Cardiac muscle cell (in vitro differentiated cells and primary cell): ENCODE measurements at regions not wholly inside any gene's neighbourhood (a gene's known extent, or its start where the extent isn't known, plus 50 kb on each side); places are given as distances from the start of the nearest gene placed in this dataset.

ENCODE experiments used
- DNase-seq, 2 donors: peaks; one replicate each; pipeline versions ENCODE4 v3.0.0 to v3.0.0-alpha.2; 2010 to 2017; ENCODE audit warnings: low read depth in 1 of 2, low spot score in 1 of 2
- H3K27ac ChIP-seq: fragments of 200-600 bp; sonication (generic); 2 replicates; pipeline ENCODE4 v1.5.1; 2016
- H3K27me3 ChIP-seq: fragments of 200-600 bp; sonication (generic); 2 replicates; pipeline ENCODE4 v1.6.0; 2016; ENCODE audit warnings: control low read depth
- H3K36me3 ChIP-seq: fragments of 200-600 bp; sonication (generic); 2 replicates; pipeline ENCODE4 v1.5.1; 2016; ENCODE audit warnings: control low read depth
- H3K4me1 ChIP-seq: fragments of 200-600 bp; sonication (generic); 2 replicates; pipeline ENCODE4 v1.8.1; 2017; ENCODE audit warnings: low read depth, mild to moderate bottlenecking, mixed run types
- H3K4me3 ChIP-seq: fragments of 200-600 bp; sonication (generic); 2 replicates; pipeline ENCODE4 v1.5.1; 2016; ENCODE audit warnings: mild to moderate bottlenecking
- H3K9me3 ChIP-seq: fragments of 200-600 bp; sonication (generic); 2 replicates; pipeline ENCODE4 v1.5.1; 2017; ENCODE audit warnings: low read depth, mild to moderate bottlenecking, control low read depth
- TF ChIP-seq, protein P1 (sequence below): IDR thresholded peaks from 2 replicates; pipeline ENCODE4 v1.5.1; 2012; ENCODE audit warnings: low read depth, mild to moderate bottlenecking, low read length

- TF ChIP-seq, protein P1, sequence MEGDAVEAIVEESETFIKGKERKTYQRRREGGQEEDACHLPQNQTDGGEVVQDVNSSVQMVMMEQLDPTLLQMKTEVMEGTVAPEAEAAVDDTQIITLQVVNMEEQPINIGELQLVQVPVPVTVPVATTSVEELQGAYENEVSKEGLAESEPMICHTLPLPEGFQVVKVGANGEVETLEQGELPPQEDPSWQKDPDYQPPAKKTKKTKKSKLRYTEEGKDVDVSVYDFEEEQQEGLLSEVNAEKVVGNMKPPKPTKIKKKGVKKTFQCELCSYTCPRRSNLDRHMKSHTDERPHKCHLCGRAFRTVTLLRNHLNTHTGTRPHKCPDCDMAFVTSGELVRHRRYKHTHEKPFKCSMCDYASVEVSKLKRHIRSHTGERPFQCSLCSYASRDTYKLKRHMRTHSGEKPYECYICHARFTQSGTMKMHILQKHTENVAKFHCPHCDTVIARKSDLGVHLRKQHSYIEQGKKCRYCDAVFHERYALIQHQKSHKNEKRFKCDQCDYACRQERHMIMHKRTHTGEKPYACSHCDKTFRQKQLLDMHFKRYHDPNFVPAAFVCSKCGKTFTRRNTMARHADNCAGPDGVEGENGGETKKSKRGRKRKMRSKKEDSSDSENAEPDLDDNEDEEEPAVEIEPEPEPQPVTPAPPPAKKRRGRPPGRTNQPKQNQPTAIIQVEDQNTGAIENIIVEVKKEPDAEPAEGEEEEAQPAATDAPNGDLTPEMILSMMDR: no peak
- no peak for DNase-seq
- Histone ChIP-seq H3K27me3 (no peaks in the 10 kb centered on the region), H3K27ac (no peak overlapping the region), H3K4me1 (no peaks in the 10 kb centered on the region), H3K36me3 (no peaks in the 10 kb centered on the region), H3K4me3 (no peak overlapping the region), H3K9me3 (no peaks in the 10 kb centered on the region)
Observed at GRCh38 chr11:134947556-134947955, 535.5 kb upstream of the B3GAT1 start.

DNA sequence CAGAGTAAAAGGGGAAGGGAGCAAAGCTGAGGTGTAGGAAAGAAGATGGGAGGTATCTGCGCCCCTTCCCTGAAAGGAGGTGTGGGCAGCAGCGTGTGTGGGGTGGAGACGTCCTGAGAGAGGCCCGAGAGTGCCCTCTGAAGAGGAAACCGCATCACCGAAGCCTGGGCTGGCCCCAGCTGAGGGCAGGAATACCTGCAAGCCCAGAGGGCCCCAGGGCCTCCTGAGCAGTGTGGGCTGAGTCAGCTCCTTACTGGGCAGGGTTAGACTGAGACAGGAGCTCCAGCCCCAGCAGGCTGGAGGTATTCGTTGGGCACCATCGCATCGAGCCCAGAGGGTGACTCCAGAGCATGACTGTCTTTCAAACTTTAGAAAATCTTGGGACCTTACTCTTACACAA lies 534.0 kb upstream of the B3GAT1 start:
- Histone ChIP-seq H3K4me1 (no peaks in the 10 kb centered on the region), H3K36me3 (no peaks in the 10 kb centered on the region), H3K4me3 (no peak overlapping the region), H3K27ac (no peak overlapping the region), H3K9me3 (no peaks in the 10 kb centered on the region), H3K27me3 (no peaks in the 10 kb centered on the region)
- no peak for DNase-seq
- TF ChIP-seq, protein P1: no peak

- Histone ChIP-seq H3K4me1 (no peaks in the 10 kb centered on the region), H3K9me3 (no peaks in the 10 kb centered on the region), H3K36me3 (no peaks in the 10 kb centered on the region), H3K4me3 (no peak overlapping the region), H3K27ac (no peak overlapping the region), H3K27me3 (no peaks in the 10 kb centered on the region)
- no peak for DNase-seq
- TF ChIP-seq, protein P1: no peak
Observed at GRCh38 chr11:134944986-134945385, 532.9 kb upstream of the B3GAT1 start.

DNA sequence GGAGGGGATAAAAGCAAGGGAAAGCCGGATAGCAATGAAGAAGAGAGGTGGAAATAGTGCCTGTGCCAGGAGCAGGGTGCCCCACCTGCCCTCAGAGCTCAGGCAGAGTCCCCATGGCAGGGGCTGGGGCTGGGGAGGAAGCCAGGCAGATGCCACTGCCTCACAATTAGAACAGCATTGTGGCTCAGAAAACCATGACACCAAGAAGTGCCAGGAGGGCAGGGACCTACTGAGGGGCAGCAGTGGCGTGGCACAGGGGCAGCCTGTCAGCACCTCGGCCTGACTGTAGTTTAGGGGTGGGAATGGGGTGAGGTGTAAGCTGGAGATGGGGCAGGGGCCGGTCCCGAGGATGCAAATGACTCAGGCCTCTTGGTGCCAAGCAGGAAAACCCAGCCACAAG lies 532.1 kb upstream of the B3GAT1 start:
- Histone ChIP-seq H3K4me3 (no peak overlapping the region), H3K4me1 (no peaks in the 10 kb centered on the region), H3K36me3 (no peaks in the 10 kb centered on the region), H3K9me3 (no peaks in the 10 kb centered on the region), H3K27me3 (no peaks in the 10 kb centered on the region), H3K27ac (no peak overlapping the region)
- DNase-seq: no peak
- TF ChIP-seq, protein P1: no peak

DNA sequence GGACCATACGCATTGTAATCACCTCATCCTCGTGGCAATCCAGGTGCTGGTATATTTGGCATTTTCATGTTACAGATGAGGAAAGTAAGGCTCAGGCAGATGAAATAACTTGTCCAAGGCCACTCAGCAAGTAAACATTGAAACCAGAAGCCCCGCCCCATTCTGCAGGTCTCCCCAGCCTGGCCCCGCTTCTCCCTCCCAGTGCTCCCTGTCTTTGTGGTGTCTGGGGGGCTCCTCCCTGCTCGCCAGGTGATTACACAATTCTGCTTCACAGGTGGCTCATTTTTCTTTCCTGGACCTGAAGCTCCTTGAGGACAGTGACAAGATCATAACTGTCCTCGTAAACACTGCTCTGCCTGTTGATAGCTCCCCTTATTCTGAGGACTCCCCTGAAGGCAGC lies 531.5 kb upstream of the B3GAT1 start:
- DNase-seq: no peak
- no peaks in the 10 kb centered on the region for H3K9me3 ChIP-seq
- no peaks in the 10 kb centered on the region for H3K27me3 ChIP-seq
- no peaks in the 10 kb centered on the region for H3K36me3 ChIP-seq
- no peaks in the 10 kb centered on the region for H3K4me1 ChIP-seq
- no peak overlapping the region for H3K27ac ChIP-seq
- TF ChIP-seq, protein P1: no peak
- H3K4me3 ChIP-seq: no peak overlapping the region

DNA sequence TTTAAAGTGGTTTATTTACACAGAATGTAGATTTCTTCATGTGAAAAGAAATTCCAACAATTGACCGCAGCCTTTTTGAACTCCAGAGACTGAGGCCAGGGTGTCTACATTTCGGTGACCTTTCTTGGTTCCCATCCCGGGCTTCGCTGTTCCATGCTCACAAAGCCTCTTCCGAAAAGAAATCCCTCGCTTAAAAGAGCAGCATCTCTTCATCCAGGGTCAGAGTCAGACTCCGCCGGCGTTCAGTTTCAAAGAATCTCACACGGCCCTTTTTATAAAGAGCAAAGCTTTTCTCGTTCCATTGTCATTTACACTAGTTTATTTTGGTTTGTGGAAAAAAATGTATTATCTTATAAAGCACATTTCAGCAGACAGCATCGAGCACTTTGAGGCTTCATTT lies 530.6 kb upstream of the B3GAT1 start:
- H3K27me3 ChIP-seq: no peaks in the 10 kb centered on the region
- H3K9me3 ChIP-seq: no peaks in the 10 kb centered on the region
- no peak overlapping the region for H3K4me3 ChIP-seq
- no peaks in the 10 kb centered on the region for H3K36me3 ChIP-seq
- DNase-seq: peak in 1 of 2 donors; percentile 4
- TF ChIP-seq, protein P1: no peak
- no peak overlapping the region for H3K27ac ChIP-seq
- no peaks in the 10 kb centered on the region for H3K4me1 ChIP-seq
